ENCODE measurements at regions not wholly inside any gene's neighbourhood (a gene's known extent, or its start where the extent isn't known, plus 50 kb on each side); places are given as distances from the start of the nearest gene placed in this dataset.

GRCh38 chrX:26590849-26591248 is 374.9 kb downstream of the MAGEB5 start:
- no peak for TF ChIP-seq CTCF (IDR thresholded peaks at IDR 0.05)
- no peak for TF ChIP-seq POLR2A (IDR thresholded peaks at IDR 0.05)
